NCI-H1417 treated with DMSO at 0.1 percent for 48 hours (cell line): ENCODE measurements at regions not wholly inside any gene's neighbourhood (a gene's known extent, or its start where the extent isn't known, plus 50 kb on each side); places are given as distances from the start of the nearest gene placed in this dataset.
"Not testable (repeated sequence)": the region's sequence is repeated elsewhere in the genome, so short reads cannot be mapped to it uniquely, and the experiment has no call there.

Experiments
- DNase-seq: peaks from one replicate; lab custom pipeline; 2025; lab: John Stamatoyannopoulos, UW

- DNase-seq = no peak
Measured at GRCh38 chr2:216942016-216942415, 82.2 kb upstream of the TNP1 start.

- no peak for DNase-seq
Measured at GRCh38 chr2:216936954-216937357, 77.1 kb upstream of the TNP1 start.

- no peak for DNase-seq
Measured at GRCh38 chr2:216934623-216935022, 74.8 kb upstream of the TNP1 start.

- no peak for DNase-seq
Measured at GRCh38 chr2:216934151-216934550, 74.3 kb upstream of the TNP1 start.

- DNase-seq = no peak
Measured at GRCh38 chr2:216932863-216933548, 73.1 kb upstream of the TNP1 start.

GRCh38 chr2:216932113-216932862, 72.4 kb upstream of the TNP1 start:
- no peak for DNase-seq

- DNase-seq = no peak
Measured at GRCh38 chr2:216930716-216931115, 70.9 kb upstream of the TNP1 start.

- DNase-seq = not testable (repeated sequence)
Measured at GRCh38 chr2:216929338-216929737, 69.5 kb upstream of the TNP1 start.

GRCh38 chr2:216927163-216927562, 67.3 kb upstream of the TNP1 start:
- DNase-seq = no peak

GRCh38 chr2:216925636-216926366, 65.9 kb upstream of the TNP1 start:
- DNase-seq = no peak

- DNase-seq = no peak
Measured at GRCh38 chr2:216925006-216925405, 65.1 kb upstream of the TNP1 start.

GRCh38 chr2:216923706-216924105, 63.8 kb upstream of the TNP1 start:
- DNase-seq = no peak

GRCh38 chr2:216922175-216922780, 62.4 kb upstream of the TNP1 start:
- DNase-seq = no peak

- no peak for DNase-seq
Measured at GRCh38 chr2:216920937-216921456, 61.1 kb upstream of the TNP1 start.

- no peak for DNase-seq
Measured at GRCh38 chr2:216920143-216920876, 60.4 kb upstream of the TNP1 start.

- DNase-seq = no peak
Measured at GRCh38 chr2:216918088-216918680, 58.3 kb upstream of the TNP1 start.

- no peak for DNase-seq
Measured at GRCh38 chr2:216916956-216917650, 57.2 kb upstream of the TNP1 start.

- no peak for DNase-seq
Measured at GRCh38 chr2:216915557-216916150, 55.8 kb upstream of the TNP1 start.

- no peak for DNase-seq
Measured at GRCh38 chr2:216914491-216914890, 54.6 kb upstream of the TNP1 start.

- no peak for DNase-seq
Measured at GRCh38 chr2:216911886-216912285, 52.0 kb upstream of the TNP1 start.
